ENCODE measurements at regions not wholly inside any gene's neighbourhood (a gene's known extent, or its start where the extent isn't known, plus 50 kb on each side); places are given as distances from the start of the nearest gene placed in this dataset.

DNA sequence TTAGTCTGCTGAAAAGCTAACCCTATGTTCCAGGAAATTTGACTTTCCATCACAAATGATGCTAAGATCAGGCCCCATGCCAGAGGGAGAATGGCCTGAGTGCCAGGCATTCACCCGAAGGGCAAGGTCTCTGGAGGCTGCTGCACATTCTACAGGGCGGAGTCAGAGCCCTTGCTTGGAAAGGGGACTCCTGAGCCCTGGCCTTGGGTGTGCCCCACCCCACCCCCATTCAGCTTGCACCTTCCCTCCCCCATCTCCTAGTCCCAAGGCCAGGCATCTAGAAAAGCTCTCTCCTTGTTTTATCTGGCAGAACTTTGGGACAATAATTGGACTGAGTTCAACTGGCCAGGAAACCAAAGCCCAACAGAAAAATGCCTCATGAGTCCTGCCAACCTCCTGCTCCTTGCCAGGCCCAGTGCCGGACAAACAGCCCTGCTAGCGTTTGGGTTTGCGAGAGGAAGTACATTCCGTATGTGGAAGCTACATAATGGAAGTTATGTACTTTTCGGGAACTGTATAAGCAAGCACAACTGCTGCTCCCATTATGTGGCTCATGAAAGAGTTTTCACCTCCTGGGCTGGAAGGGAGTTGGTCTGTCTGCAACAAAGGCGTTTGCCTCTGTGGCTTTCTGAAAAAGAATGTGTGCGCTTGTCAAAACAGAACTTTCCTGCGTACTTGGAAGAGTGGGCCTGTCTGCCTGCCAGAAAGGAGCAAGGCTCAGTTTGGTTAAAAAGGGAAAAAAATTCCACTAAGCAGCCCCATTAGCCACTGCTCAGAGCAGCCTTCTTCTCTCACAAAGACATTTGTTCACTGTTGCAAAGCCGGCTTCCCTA is 321.5 kb upstream of the CTNNB1 start:
- no peak overlapping the region for H3K27ac Mint-ChIP-seq
- H3K4me2 ChIP-seq = no peak overlapping the region

GRCh38 chr3:40878464-40878905 is 320.8 kb upstream of the CTNNB1 start:
- Mint-ChIP-seq H3K27me3 (ENCODE audit: insufficient read depth, low read depth) (peaks cover 2% of the 10 kb centered on the region), H3K27ac (no peak overlapping the region)

More for the DNA sequence above, 321.5 kb upstream of the CTNNB1 start:
- Histone ChIP-seq H3K4me1 (peaks cover 25% of the 10 kb centered on the region), H3K27ac (no peak overlapping the region), H4K20me1 (ENCODE audit: low read depth) (no peaks in the 10 kb centered on the region), H3K4me3 (no peak overlapping the region), H3K9ac (no peak overlapping the region), H3K27me3 (no peaks in the 10 kb centered on the region), H3K36me3 (no peaks in the 10 kb centered on the region), H3K9me3 (ENCODE audit: low read depth) (no peaks in the 10 kb centered on the region), H2AFZ (replicated peaks) (peak overlapping the region; percentile 90), H3F3A (ENCODE audit: low read depth) (peaks cover 6% of the 10 kb centered on the region), H3K79me2 (ENCODE audit: low read depth) (no peaks in the 10 kb centered on the region)
- H3K4me3 Mint-ChIP-seq = no peak overlapping the region
- DNase-seq (ENCODE audit: low spot score) = peak; percentile 16
- TF ChIP-seq EZH2phosphoT487 (IDR thresholded peaks at IDR 0.05) (no peak), CTCF (IDR thresholded peaks at IDR 0.05) (no peak), EZH2 (IDR thresholded peaks at IDR 0.05) (no peak)
- H3K4me1 Mint-ChIP-seq = peaks cover 13% of the 10 kb centered on the region
- H3K9me3 Mint-ChIP-seq = peaks cover 3% of the 10 kb centered on the region
- H3K36me3 Mint-ChIP-seq = no peaks in the 10 kb centered on the region
- H3K27me3 Mint-ChIP-seq (ENCODE audit: insufficient read depth, low read depth) = peaks cover 2% of the 10 kb centered on the region

DNA sequence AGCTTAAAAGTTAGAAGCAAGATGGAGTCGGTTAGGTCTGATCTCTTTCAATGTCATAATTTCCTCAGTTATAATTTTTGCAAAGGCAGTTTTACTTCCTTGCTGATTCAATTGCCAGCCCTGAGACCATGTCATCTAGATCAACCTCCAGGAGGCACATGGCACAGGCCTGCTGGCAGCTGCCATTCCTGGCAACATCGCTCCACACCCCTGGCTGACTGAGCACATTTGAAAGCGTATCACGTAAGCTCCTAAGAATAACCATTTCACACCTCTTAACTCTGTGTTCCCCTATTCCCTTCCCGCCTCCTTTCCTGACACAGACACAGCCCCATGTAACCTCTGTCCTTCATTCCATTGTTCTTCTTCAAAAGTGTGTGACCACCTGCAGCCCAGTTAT is 313.9 kb upstream of the CTNNB1 start:
- Histone ChIP-seq H4K20me1 (ENCODE audit: low read depth) (no peaks in the 10 kb centered on the region), H3K4me3 (no peak overlapping the region), H3K4me1 (no peaks in the 10 kb centered on the region), H3K36me3 (no peaks in the 10 kb centered on the region), H3K9ac (no peak overlapping the region), H3K4me2 (no peak overlapping the region), H3K9me3 (ENCODE audit: low read depth) (no peaks in the 10 kb centered on the region), H3K27ac (no peak overlapping the region), H2AFZ (replicated peaks) (no peak overlapping the region), H3K79me2 (ENCODE audit: low read depth) (no peaks in the 10 kb centered on the region), H3F3A (ENCODE audit: low read depth) (no peaks in the 10 kb centered on the region), H3K27me3 (no peaks in the 10 kb centered on the region)
- DNase-seq (ENCODE audit: low spot score) = no peak
- Mint-ChIP-seq H3K4me3 (no peak overlapping the region), H3K36me3 (no peaks in the 10 kb centered on the region), H3K27me3 (ENCODE audit: insufficient read depth, low read depth) (peaks cover 4% of the 10 kb centered on the region), H3K4me1 (no peaks in the 10 kb centered on the region), H3K9me3 (peaks cover 3% of the 10 kb centered on the region), H3K27ac (no peak overlapping the region)
- TF ChIP-seq EZH2phosphoT487 (IDR thresholded peaks at IDR 0.05) (no peak), CTCF (IDR thresholded peaks at IDR 0.05) (no peak), EZH2 (IDR thresholded peaks at IDR 0.05) (no peak)

More at GRCh38 chr3:40878464-40878905, 320.8 kb upstream of the CTNNB1 start:
- no peaks in the 10 kb centered on the region for H3K9me3 ChIP-seq (ENCODE audit: low read depth)
- H3K9ac ChIP-seq = no peak overlapping the region
- H3F3A ChIP-seq (ENCODE audit: low read depth) = peaks cover 6% of the 10 kb centered on the region
- no peak for TF ChIP-seq CTCF (IDR thresholded peaks at IDR 0.05)
- TF ChIP-seq EZH2phosphoT487 (IDR thresholded peaks at IDR 0.05) = no peak
- no peak for TF ChIP-seq EZH2 (IDR thresholded peaks at IDR 0.05)
- peaks cover 13% of the 10 kb centered on the region for H3K4me1 Mint-ChIP-seq
- no peak overlapping the region for H3K4me3 Mint-ChIP-seq
- peaks cover 3% of the 10 kb centered on the region for H3K9me3 Mint-ChIP-seq
- no peaks in the 10 kb centered on the region for H3K36me3 Mint-ChIP-seq
- H3K27me3 ChIP-seq = no peaks in the 10 kb centered on the region
- H3K27ac ChIP-seq = no peak overlapping the region
- H3K4me1 ChIP-seq = peaks cover 22% of the 10 kb centered on the region
- no peaks in the 10 kb centered on the region for H3K79me2 ChIP-seq (ENCODE audit: low read depth)
- H2AFZ ChIP-seq (replicated peaks) = peak overlapping the region; percentile 90
- no peak overlapping the region for H3K4me3 ChIP-seq
- H4K20me1 ChIP-seq (ENCODE audit: low read depth) = no peaks in the 10 kb centered on the region
- peak overlapping the region; percentile 0 for H3K4me2 ChIP-seq
- H3K36me3 ChIP-seq = no peaks in the 10 kb centered on the region
- DNase-seq (ENCODE audit: low spot score) = no peak

All from neural progenitor cell (in vitro differentiated cells).